Mucosa of gallbladder (tissue), 1 donor: ENCODE measurements at regions not wholly inside any gene's neighbourhood (a gene's known extent, or its start where the extent isn't known, plus 50 kb on each side); places are given as distances from the start of the nearest gene placed in this dataset.

Experiments
- DNase-seq: peaks from one replicate; pipeline ENCODE4 v3.0.0-alpha.2; 2020; ENCODE audit warnings: low spot score
- donor health status: DM: no; HTN: no; CAD: no.

GRCh38 chr1:90494748-90495282, 222.3 kb downstream of the BARHL2 start:
- DNase-seq: no peak

GRCh38 chr1:90488451-90488850, 228.7 kb downstream of the BARHL2 start:
- DNase-seq: no peak

DNA sequence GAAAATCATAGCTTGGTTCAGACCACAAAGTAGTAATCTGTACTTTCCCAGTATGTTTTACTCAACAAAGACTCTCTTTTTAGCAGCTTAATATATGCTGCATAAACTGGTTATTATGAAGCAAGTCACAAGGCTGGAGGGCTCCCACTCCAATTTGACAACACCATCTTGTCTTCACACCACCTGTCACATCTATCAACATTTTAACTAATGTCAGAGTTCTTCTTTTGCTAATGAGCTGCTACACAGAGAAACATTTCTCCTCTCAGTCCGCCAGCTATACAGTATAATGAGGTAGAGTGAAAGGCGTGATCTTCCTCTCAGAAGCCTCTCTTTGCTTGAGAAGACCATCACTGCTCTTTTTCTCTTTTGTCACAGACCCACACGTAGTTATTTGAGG, 230.1 kb downstream of the BARHL2 start:
- DNase-seq: no peak

GRCh38 chr1:90486134-90486824, 230.8 kb downstream of the BARHL2 start:
- DNase-seq: no peak

DNA sequence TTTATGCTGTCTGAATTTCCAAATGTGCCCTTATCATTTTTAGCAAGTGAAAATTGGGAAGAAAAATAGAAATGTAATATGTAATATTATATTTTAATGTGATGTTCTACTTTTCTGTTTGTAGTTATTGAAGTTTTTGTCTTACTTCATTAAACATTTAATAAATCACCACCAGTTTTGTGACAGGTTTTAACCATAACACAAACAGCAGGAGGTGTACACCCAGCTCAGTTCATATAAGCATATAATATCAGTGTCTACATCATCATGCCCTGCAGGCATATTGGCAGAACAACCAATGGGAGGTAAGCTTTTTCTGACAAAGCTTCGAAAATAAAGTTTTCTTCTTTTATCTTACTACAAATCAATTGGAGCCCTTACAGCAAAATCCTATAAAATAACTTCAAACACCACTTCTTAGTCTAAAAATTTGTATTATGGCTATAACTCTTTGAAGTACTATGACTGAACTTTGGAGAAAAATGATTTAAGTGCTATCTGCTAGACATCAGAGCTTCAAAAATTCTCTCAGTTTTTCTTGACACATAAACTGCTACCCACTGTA, 236.7 kb downstream of the BARHL2 start:
- no peak for DNase-seq

- DNase-seq: no peak
These were observed 240.1 kb downstream of the BARHL2 start for GRCh38 chr1:90476994-90477393.

- no peak for DNase-seq
These were observed 240.7 kb downstream of the BARHL2 start for GRCh38 chr1:90476411-90476810.

GRCh38 chr1:90475631-90476030, 241.5 kb downstream of the BARHL2 start:
- DNase-seq: no peak

- DNase-seq: no peak
These were observed 242.4 kb downstream of the BARHL2 start for GRCh38 chr1:90474731-90475130.

DNA sequence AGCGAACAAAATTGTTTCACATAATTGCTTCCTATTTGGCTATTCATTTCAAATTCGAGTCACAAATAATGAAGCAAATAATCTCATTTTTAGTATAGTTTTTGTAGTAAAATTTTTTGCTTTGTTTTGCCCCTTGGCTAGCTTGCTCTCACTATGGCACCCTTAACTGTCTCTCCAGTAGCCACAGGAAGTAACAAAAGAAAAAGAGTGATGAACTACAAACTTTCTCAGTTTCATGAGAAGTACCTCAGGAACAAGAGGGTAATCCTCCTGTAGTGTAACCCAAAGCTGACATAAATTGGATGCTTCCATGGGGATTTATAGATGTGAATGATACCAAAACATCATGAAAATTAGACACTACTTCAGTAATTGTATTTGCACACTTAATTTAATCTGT, 242.9 kb downstream of the BARHL2 start:
- no peak for DNase-seq

DNA sequence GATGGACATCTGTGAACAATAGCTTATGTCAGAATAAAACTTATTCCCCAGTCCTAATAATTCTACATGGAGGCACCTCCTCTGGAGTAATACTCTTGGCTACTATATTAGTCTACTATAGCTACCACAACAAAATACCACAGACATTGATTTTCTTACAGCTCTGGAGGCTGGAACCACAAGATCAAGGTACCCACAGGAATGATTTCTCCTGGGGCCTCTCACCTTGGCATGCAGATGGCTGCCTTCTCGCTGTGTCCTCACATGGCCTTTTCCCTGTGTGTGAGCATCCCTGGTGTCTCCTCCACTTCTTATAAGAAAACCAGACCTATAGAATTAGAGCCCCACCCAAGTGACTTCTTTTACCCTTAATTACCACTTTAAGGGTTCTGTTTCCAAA, 244.3 kb downstream of the BARHL2 start:
- no peak for DNase-seq

DNA sequence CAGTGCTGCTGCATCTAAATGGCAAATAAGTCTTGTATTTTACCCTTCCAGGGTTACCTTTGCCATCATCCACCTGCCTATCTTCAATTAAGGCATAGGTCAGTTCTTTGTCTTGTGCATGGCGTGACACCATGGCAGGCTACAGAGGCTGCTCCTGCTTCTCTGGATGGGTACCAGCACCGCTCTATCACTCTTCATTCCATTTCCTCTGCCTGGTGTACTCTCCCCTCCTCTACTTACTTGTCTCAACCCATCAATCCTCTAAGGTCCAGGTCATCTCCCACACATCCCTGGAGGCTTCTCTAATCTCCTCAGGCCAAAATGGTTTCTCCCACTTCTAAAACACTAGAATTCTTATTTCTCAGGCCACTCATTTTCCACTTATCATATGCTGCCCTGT, 257.5 kb downstream of the BARHL2 start:
- DNase-seq: no peak

GRCh38 chr1:90457985-90458384, 259.1 kb downstream of the BARHL2 start:
- no peak for DNase-seq

DNA sequence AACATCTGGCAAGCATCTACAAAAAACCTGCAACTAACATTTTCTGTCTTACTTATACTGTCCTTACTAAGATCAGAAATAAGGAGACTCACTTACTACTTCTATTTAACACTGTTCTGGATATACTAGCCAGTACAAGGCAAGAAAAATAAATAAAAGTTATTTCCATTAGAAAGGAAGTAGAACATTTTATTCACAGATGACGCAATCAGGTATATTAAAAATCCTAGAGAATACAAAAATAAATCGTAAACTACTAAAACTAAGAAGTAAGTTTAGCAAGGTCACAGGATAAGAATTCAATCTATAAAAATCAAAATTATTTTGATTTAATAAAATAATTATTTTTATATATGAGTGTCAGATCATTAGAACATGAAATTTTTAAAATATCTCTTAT, 264.6 kb downstream of the BARHL2 start:
- no peak for DNase-seq

GRCh38 chr1:90443354-90443753, 273.7 kb downstream of the BARHL2 start:
- no peak for DNase-seq

GRCh38 chr1:90435351-90435750, 281.8 kb downstream of the BARHL2 start:
- DNase-seq: no peak

GRCh38 chr1:90434460-90434859, 282.6 kb downstream of the BARHL2 start:
- DNase-seq: no peak

DNA sequence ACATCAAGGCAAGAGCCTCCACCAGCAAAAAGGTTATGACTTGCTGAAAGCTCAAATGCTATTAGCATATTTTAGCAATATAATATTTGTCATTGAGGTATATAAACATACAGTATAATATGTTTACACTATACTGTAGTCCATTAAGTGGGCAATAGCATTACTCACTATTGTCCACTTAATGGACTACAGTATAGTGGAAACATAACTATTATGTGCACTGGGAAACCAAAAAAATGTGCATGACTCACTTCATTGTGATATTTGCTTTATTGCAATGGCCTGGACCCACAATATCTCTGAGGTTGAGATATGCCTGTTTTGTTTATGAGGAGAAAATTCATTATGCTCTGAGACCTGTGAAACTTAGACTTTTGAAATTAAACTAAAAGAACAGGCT, 300.0 kb downstream of the BARHL2 start:
- no peak for DNase-seq

DNA sequence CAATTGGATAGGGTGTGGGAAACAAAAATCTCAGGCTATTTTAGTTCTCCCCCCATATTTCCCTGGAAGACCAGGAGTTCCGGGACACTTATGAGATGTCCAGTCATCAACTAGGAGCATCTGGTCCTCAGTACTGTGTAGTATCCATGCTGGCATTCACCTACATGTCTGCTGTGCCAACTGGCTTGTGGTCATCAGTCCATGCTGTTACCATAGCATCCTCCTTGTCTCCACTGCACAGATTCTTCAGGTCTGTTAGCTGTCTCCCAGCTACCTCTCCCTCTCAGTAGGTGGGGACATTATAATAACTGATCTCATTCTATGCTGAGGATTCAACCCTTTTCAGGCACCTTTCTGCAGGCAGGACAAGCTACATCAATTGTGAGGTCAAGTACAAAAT, 302.9 kb downstream of the BARHL2 start:
- DNase-seq: no peak

GRCh38 chr1:90413519-90413918, 303.6 kb downstream of the BARHL2 start:
- no peak for DNase-seq

GRCh38 chr1:90412563-90412962, 304.5 kb downstream of the BARHL2 start:
- no peak for DNase-seq

GRCh38 chr1:90411185-90411584, 305.9 kb downstream of the BARHL2 start:
- DNase-seq: no peak

- no peak for DNase-seq
These were observed 309.4 kb downstream of the BARHL2 start for GRCh38 chr1:90407737-90408136.

GRCh38 chr1:90405726-90406125, 311.4 kb downstream of the BARHL2 start:
- DNase-seq: no peak
